NCI-H1417 (cell line): ENCODE measurements at regions not wholly inside any gene's neighbourhood (a gene's known extent, or its start where the extent isn't known, plus 50 kb on each side); places are given as distances from the start of the nearest gene placed in this dataset.
A peak's percentile ranks its signal among the peaks of the same experiment; 100 is the strongest.

Experiments
- DNase-seq, 3 experiments: peaks; one replicate each; lab custom pipeline; 2025; lab: John Stamatoyannopoulos, UW

DNA sequence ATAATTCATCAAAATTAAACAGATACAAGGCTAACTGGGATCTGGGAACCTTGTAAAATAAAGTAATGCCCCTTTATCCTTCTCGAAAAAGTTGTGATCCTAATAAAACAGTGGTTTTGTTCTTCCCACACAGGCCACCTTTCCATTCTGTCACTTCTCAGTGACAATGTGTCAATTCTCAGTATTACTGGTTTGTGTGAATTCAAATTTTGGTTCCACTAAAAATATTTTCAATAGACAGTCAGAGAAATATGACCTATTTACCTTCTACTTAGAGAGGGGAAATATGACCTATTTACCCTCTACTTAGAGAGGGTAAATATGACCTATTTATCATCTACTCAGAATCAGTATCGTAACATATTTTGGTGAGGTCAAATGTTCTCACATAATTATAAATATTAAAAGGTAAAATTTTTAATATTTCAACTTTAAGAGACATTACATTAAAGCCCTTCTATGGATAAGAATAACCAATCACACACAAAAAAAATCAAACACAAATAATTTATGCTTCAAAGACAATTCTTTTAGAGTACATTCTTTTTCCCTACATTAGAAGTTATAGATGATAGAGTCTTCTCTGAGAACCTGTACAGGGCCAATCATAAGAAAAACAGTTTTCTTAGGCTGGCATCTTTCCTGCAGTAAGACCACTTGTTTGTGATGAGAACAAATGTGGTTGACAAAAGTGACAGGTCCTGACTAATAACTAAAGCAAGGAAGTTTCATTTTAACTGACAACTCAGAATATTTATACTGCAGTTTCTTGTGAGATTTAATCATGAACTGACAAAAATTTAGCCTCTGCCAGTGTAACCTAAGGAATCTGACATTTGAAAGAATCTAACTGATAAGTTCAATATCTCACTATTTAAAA, 323.3 kb downstream of the DIPK2A start:
- DNase-seq = no peak

DNA sequence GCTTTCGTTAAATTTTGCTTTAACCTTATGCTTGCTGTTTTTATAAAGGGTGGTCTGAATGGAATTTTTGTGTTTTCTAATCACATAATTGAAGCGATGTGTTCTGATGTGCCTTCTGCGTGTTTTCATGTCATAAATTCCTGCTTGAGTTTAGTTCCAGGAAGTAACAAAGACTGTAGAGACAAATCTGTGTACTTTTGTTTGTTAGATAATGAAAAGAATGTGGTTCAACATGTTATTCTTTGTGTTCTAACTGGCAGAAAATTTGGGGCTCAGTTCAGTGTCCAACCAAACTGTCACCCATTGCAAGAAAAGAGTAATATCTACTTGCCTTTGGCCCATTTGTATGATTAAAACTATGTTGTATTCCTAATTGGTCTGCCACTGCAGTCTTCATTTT, 324.0 kb downstream of the DIPK2A start:
- no peak for DNase-seq

DNA sequence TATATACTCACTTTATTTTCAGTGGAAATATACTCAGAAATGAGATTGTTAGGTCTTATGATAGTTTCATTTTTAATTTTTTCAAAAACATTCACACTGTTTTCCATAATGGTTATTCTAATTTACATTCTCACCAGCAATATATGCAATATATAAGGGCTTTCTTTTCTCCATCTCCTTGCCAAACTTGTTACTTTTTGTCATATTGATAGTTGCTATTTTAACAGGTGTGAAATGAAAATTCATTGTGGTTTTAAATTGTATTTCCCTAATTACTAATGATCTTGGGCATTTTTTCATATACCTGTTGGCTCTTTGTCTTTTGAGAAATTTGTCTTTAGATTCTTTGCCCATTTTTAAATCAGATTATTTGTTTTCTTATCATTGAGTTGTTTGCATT, 325.2 kb downstream of the DIPK2A start:
- DNase-seq = no peak

DNA sequence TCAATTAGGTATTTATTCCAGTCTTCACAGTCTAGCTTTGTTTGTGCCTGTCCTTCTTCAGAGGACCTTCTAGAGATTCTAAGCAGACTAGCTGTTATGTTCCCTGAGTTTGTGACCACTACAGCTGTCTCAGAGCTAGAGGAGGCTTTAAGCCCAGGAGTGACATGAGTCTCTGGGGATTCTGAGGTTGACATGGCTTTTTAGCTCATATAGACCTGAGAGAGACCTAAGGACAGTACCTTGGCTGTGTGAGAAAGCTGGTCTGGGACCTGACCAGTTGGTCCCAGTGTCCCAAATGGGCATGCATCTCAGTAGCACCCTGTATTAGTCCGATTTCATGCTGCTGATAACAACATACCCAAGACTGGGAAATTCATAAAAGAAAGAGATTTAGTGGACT, 330.2 kb downstream of the DIPK2A start:
- no peak for DNase-seq

DNA sequence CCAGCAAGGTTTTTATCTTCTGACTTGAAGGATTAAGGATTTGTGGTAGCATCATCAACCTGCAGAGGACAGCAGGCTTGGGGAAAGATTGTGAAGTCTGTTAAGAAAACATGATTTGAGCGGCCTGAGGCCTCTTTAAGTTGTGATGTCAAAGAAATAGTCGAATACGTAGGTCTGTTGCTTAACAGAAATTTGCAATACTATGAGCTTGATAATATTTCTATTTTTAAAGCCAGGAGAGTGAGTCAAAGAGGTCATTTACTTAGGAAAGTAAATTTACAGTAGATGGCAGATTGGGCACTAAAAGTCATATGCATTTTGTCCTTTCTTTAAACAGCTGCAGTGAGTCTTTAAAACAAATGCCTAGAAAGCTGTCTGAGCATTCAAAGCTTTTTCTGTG, 336.3 kb downstream of the DIPK2A start:
- DNase-seq = no peak

DNA sequence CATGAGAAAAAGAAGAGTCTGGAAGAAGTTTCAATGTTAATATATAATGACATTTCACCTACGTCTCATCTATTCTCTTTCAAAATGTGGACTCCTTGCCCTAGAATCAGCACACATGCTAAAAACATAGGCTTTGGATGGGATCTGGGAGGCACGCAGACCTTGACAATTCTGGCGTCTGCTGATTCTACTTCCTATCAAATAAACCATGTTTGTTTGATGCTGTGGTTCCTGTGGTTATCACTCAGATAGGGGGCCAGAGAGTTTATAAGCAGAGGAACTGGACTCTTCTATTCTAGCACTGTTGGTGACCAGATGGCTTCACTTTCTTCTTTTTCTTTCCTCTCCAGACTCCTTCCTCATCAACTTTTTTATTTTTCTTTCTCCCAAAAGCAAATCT, 336.8 kb downstream of the DIPK2A start:
- no peak for DNase-seq

DNA sequence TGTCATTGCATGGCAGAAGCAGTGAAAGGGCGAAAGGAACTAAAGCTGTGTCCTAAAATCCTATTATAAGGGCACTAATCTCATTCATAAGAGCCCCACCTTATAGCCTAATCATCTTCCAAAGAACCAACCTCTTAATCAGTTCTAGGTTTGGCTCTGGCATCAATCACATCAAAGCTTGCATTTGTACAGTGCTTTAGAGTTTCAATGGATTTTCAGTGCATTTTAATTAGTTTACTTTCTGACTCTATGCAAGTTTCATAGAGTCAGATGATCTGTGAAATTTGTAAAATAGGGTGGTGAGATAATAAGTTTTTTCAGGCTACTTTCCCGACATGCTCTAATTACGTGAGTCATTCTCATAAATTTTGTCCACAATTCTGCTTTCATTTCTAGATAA, 341.1 kb downstream of the DIPK2A start:
- DNase-seq = no peak

DNA sequence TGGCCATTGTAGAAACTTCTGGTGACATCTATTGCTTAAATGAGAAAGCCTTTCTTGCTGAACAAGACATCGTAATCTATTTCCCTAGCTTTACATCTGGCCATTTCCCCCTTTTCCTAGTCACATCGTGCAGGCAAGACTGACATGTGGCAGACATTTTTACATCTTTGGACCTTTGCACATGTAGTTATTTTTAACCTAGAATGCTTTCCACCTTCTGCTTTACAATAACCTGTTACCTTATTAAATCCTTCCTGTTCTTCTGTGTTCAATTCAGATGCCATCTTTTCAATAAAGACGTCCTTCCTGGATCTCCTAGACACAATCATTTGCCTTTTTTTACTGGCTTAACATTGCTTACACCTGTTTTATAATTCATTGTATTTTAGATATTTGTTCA, 343.3 kb downstream of the DIPK2A start:
- peak in 1 of 3 experiments; percentile 7 for DNase-seq

DNA sequence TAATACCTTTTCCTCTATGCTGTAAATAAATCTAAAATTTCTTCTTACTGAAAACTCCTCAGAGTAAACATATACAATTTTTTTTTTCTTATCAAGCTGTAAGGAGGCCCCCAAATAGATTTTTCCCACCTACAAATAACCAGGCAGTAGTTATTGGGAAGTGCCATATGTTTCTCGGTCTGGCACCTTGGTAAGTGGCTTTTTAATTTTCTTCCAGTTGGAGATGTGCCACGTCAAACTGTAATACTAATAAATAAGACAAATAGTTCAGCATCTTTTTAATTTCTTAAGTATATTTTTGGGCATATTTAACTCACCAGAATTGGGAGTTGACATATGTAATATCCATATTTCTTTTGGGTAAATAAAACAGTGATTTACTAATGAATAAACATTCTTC, 346.3 kb downstream of the DIPK2A start:
- DNase-seq = no peak

DNA sequence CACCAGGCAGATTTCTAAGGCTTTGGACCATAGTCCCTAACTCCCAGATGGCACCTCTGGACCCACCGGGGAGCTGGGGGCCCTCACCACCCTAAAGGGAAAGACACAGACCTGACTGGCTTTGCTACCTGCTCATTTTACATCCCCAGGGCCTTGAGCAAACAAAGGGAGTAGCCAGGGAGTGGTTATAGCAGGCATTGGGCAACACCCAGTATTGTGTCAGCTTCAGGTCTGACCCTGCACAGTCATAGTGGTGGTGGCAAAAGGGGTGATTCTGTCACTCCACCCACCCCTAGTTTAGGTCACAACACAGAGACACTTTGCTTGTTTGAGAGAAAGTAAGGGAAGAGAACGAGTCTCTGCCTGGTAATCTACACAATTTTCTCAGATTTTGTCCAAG, 352.5 kb downstream of the DIPK2A start:
- DNase-seq = peak in 1 of 3 experiments; percentile 6

DNA sequence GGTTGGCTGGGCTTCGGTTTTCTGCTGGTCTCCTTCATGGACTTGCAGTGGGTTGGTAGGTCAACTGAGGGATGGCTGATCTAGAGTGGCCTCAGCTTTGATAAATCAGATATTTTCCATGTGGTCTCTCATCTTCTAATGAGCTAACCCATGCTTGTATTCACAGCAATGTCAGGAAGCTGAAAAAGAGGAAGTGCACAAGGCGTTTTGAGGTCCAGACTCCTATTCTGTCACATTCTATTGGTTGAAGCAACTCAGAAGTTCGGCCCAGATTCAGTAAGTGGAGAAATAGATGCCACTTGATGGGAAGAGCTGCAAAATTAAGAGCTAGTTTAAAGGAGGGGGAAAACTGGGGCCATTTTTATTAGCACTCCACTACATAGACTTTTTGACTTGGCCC, 361.2 kb downstream of the DIPK2A start:
- DNase-seq = no peak

DNA sequence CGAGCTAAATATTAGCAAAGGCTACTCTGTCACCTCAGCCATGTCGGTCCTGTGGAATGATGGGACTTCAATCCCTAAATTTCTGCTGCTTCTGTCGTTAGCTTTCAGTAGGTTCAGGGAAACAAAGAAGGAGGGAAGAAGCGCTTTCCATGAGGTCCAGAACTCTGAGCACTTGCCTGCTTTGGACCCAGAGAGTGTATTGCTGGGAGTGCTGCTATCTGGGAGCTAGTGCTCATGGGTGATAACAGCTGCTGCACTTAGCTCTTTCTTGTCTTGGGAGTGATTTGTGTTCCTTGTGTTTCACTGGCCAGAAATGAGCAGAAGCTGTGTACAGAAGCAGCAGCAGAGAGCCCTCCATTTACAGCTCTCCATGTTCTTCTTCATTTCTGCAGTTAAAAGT, 369.8 kb downstream of the DIPK2A start:
- peak in 1 of 3 experiments; percentile 8 for DNase-seq

DNA sequence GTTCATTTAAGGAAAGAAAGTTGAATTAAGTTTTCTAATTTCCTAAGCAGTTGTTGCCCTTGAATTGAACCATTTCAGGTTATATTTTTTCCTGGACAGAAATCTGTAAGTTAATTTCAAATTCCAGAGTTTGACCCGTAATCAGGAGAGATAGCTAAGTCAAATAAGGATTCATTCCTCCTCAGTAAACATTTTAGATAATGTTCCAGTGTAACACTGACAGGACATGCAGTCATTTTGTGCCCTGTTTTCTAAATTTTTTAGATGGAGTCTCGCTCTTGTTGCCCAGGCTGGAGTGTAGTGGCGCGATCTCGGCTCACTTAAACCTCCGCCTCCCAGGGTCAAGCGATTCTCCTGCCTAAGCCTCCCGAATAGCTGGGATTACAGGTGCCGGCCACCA, 371.7 kb downstream of the DIPK2A start:
- DNase-seq = no peak

DNA sequence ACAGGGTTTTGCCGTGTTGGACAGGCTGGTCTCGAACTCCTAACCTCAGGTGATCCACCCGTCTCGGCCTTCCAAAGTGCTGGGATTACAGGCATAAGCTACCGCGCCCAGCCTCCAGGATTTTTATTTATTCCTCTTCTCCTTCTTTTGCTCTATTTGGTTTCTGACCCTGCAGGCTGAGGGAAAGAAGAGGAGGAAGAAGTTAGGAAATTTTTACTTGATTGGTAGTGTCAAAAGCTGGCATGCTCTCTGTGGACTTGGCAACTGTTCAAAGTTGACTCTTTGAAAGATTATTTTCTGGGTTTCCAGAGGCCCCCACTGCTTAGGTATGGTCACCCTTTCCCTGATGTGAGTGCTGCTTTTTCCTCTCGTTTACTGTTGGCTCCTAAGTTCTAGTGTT, 372.2 kb downstream of the DIPK2A start:
- DNase-seq = no peak

DNA sequence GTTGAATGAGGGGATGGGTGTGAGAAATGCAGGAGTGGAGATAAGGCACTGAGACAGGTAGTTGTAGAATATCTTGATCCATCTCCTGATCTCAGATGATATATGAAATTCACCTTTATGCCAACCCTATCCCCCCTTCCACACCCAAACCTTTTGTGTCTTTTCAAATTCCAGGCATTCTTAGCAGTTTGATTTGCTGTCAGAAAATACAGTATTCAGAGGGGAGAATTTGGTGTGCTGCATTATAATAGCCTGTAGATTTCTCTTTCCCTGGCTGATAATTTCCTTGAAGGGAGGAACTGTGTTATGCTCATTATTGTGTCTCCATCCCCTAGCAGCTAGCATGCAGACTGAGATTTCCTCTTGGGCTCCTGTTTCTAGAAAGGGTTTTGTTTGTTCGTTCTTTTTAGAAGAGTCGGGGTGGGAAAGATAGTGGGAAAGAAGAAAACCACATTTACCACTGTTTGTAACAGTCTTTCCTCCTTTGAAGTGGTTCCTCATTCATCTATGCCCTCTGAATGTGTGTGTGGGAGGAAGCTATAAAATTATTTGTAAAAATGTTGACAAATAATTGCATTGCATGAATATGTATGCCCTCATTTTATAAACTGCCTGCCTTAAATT, 373.4 kb downstream of the DIPK2A start:
- no peak for DNase-seq

DNA sequence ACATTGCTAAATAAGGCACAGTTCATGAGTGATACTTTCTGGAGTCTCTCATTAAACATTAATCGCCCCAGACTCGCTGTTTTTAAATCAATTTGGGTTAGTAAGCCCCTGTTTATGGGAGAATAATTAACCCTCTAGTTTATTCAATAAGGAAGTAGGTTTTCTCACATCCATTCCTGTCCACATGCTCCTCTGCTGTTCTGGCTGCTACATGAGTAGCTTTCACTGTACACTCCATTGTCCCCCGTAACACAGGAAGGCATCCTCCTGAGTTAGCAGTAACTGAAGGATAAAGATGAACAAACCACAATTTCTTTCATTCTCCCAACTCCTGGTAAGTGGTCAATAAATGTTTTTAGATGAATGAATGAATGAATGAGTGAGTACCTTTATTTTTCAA, 378.5 kb downstream of the DIPK2A start:
- no peak for DNase-seq

DNA sequence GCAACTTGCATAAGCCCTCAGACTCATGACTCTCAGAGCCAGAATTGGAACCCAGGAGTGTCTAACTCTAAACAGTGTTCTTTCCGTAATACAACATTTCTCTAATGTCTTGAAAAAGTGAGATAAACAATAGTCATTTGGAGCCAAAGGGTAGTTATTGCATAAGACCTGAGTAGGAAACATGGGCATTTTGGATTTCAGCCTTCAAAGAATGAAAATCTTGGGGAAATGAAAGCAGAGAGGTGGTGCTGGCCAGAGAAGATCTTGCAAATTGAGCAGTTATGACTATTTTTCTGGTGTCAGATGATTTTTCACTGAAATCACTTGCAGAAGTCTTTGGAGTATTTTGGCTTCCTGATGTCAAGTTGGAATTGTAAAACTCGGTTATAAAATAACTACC, 379.4 kb downstream of the DIPK2A start:
- DNase-seq = no peak

DNA sequence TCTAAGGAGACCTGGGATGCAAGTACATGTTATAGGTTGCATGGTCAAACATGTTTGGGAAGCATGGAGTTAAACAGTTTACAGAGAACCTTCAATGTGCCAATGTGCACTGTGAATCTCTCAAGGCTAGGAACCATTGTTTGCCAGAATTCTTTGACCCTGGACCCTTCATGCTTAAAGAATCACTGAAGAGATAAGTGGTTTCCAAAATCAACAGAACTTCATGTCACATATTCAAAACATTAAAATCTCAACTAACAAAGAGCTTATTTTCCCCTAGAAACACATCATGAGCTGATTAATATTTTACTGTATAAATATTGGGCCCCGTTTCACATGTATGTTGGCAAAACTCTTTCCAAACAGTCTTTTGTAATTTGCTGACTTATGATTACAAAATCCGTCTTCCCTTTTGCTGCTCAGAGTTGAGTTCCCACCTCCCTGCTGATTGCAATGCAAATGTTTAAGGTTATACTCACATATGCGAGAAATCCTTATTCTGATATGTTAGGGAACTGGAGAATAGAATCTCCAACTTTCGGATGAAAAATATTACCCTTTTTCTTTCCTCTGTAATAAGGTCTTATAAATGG, 380.2 kb downstream of the DIPK2A start:
- no peak for DNase-seq

DNA sequence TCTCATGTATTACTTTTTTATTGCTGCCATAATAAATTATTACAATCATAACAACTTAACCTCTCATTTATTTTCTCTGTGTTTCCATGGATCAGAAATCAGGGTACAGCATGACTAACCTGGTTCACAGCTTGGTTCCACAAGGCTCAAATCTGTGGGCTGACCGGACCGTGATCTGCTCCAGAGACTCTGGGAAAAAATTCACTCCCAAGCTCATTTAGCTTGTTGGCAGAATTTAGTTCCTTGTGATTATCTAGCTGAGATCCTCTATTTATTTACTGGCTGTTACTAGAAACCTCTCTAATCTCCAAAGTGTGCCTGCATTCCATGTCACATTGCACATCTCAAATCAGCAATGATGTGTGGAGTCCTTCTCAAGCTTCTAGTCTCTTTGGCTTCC, 386.6 kb downstream of the DIPK2A start:
- DNase-seq = no peak

DNA sequence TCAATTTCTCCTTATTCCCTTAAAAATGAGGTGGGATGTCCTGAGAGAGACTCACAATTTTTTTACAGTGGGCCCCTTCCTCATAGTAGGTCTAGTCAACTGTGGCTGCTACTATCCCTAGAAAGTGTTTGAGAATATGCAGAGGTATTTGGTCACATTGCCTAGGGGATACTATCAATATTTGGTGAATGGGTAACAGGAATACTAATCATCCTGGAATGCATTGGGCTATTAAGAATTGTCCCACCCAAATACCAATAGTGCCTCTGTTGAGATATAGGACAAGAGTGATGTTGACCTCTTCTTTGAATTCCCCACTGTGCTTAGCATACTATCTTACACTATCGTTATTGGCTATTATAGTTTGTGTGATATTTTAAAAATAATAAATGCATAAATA, 389.4 kb downstream of the DIPK2A start:
- no peak for DNase-seq

DNA sequence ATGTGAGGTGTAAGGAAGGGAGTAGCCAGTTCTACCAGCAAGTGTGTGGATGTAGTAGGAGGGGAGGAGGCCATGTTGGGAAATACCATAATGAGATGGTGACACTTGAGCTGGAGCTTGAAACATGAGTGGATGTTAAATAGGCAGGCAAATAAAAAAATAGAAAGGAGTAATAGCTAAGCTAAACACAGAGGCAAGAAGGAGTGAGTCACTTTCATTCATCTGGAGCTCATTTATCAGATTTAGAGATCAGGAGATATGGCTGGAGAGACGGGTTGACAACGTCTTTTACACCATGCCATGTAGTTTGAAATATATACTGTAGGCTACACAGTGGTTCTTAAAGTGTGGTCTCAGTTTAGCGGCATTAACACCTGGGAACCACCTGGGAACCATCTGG, 390.5 kb downstream of the DIPK2A start:
- DNase-seq = peak in 1 of 3 experiments; percentile 5

DNA sequence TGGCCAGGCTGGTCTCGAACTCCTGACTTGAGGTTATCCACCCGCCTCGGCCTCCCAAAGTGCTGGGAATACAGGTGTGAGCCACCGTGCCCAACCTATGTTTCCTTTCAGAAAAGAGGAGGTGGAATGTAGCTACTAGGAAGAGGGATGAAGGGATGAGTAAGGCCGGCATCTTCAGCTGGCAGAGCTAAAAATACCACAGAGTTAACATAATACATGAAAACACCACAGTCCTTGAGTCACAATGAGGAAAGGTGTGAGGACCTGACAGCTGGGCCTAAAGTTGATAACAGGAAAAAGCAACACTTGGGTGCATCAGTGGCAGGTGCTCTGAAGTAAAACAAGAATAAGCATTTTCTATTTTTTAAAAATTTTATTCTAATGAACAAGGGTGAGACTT, 392.2 kb downstream of the DIPK2A start:
- no peak for DNase-seq

DNA sequence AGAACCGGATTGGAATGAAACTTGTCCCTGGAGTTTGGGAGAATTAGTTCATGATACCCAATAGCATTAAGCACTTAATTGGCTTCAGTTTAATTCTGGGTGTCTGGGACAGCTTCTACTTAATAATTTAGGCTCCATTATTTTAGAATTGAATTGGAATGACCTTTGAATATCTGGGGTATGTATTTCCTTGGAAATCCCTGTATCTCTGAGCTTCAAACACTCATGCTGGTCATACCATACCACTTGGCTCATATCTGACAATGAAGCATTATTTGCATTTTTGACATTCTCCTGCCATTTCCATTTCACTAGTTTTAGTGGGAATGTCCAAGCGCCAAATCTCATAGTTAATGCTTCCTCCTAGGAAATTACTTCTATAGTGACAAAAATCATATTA, 393.1 kb downstream of the DIPK2A start:
- no peak for DNase-seq
